NCI-H748 (cell line): ENCODE measurements at regions not wholly inside any gene's neighbourhood (a gene's known extent, or its start where the extent isn't known, plus 50 kb on each side); places are given as distances from the start of the nearest gene placed in this dataset.

Source experiments
- DNase-seq: peaks from one replicate; lab custom pipeline; 2025; ENCODE audit not compliant: unreplicated experiment; lab: John Stamatoyannopoulos, UW

- no peak for DNase-seq
These were observed 257.4 kb upstream of the TMTC1 start for GRCh38 chr12:30041096-30041495.

GRCh38 chr12:30030693-30031374, 247.1 kb upstream of the TMTC1 start:
- DNase-seq = no peak

GRCh38 chr12:30026621-30027234, 243.0 kb upstream of the TMTC1 start:
- DNase-seq = no peak

GRCh38 chr12:30025317-30025716, 241.6 kb upstream of the TMTC1 start:
- DNase-seq = no peak

- DNase-seq = no peak
These were observed 239.4 kb upstream of the TMTC1 start for GRCh38 chr12:30023186-30023585.

- no peak for DNase-seq
These were observed 237.5 kb upstream of the TMTC1 start for GRCh38 chr12:30021051-30021833.

GRCh38 chr12:30019366-30020140, 235.8 kb upstream of the TMTC1 start:
- DNase-seq = peak; percentile 81

- DNase-seq = no peak
These were observed 232.9 kb upstream of the TMTC1 start for GRCh38 chr12:30016540-30017055.

GRCh38 chr12:30015631-30016337, 232.0 kb upstream of the TMTC1 start:
- DNase-seq = no peak

- DNase-seq = no peak
These were observed 231.2 kb upstream of the TMTC1 start for GRCh38 chr12:30014991-30015390.

GRCh38 chr12:30012816-30013450, 229.2 kb upstream of the TMTC1 start:
- no peak for DNase-seq

- DNase-seq = no peak
These were observed 226.6 kb upstream of the TMTC1 start for GRCh38 chr12:30010071-30011052.

GRCh38 chr12:30006021-30006420, 222.3 kb upstream of the TMTC1 start:
- DNase-seq = no peak

- no peak for DNase-seq
These were observed 219.6 kb upstream of the TMTC1 start for GRCh38 chr12:30003321-30003720.

GRCh38 chr12:30002677-30003076, 218.9 kb upstream of the TMTC1 start:
- no peak for DNase-seq

GRCh38 chr12:30000401-30000800, 216.7 kb upstream of the TMTC1 start:
- DNase-seq = no peak

GRCh38 chr12:29996993-29997392, 213.3 kb upstream of the TMTC1 start:
- no peak for DNase-seq

- DNase-seq = no peak
These were observed 208.6 kb upstream of the TMTC1 start for GRCh38 chr12:29992366-29992765.

- no peak for DNase-seq
These were observed 208.2 kb upstream of the TMTC1 start for GRCh38 chr12:29991924-29992323.
